Breast epithelium (tissue), 4 donors: ENCODE measurements at regions not wholly inside any gene's neighbourhood (a gene's known extent, or its start where the extent isn't known, plus 50 kb on each side); places are given as distances from the start of the nearest gene placed in this dataset.

Experiments
- DNase-seq, 2 donors: peaks; one replicate each; pipeline ENCODE4 v3.0.0-alpha.2; 2019; ENCODE audit warnings: low spot score in 2 of 2
- H3K27ac ChIP-seq, 2 donors: fragments of 200-600 bp; sonication (generic) in 1 of 2; one replicate each; pipeline ENCODE4 v1.5.1; 2016 to 2019; ENCODE audit warnings: mild to moderate bottlenecking in 1 of 2
- H3K27me3 ChIP-seq, 2 donors: fragments of 200-600 bp; sonication (generic) in 1 of 2; one replicate each; pipeline versions ENCODE4 v1.5.1 to v1.6.0; 2017 to 2019; ENCODE audit warnings: control low read depth in 1 of 2, mild to moderate bottlenecking in 1 of 2
- H3K36me3 ChIP-seq: fragments of 200-600 bp; one replicate; pipeline ENCODE4 v1.5.1; 2019
- H3K4me1 ChIP-seq, 2 donors: fragments of 200-600 bp; sonication (generic); one replicate each; pipeline ENCODE4 v1.5.1; 2016 to 2019; ENCODE audit warnings: control low read depth in 1 of 2
- H3K4me3 ChIP-seq, 3 donors: fragments of 200-600 bp; sonication (generic); 1 replicate in 2 of 3; 2 replicates in 1 of 3; pipeline ENCODE4 v1.5.1; 2016 to 2019; ENCODE audit warnings: mild to moderate bottlenecking in 3 of 3, moderate library complexity in 2 of 3
- H3K9me3 ChIP-seq, 2 donors: fragments of 200-600 bp; sonication (generic) in 1 of 2; one replicate each; pipeline ENCODE4 v1.5.1; 2016 to 2019; ENCODE audit warnings: control low read depth in 1 of 2
- POLR2A ChIP-seq: fragments of 450-650 bp; IDR thresholded peaks from one replicate; pipeline ENCODE4 v1.6.1; 2016; ENCODE audit warnings: antibody characterized with exemption, mild to moderate bottlenecking, moderate library complexity
- POLR2AphosphoS5 ChIP-seq, 3 donors: sonication (generic); formaldehyde crosslinking; IDR thresholded peaks; one replicate each; pipeline ENCODE4 v1.6.1; 2017; ENCODE audit warnings: antibody characterized with exemption in 3 of 3
- intact Hi-C: fragments of 100-400 bp; cut with DNase I; formaldehyde crosslinking; loops from one replicate; pipeline ENCODE4 v1.15.1; 2023; ENCODE audit warnings: low total_unique reads
- TF ChIP-seq, protein P1 (sequence below), 3 donors: fragments of 450-650 bp; IDR thresholded peaks; one replicate each; pipeline ENCODE4 v1.5.1; 2016 to 2017; ENCODE audit warnings: antibody characterized with exemption in 3 of 3, mild to moderate bottlenecking in 3 of 3, moderate library complexity in 3 of 3

DNA sequence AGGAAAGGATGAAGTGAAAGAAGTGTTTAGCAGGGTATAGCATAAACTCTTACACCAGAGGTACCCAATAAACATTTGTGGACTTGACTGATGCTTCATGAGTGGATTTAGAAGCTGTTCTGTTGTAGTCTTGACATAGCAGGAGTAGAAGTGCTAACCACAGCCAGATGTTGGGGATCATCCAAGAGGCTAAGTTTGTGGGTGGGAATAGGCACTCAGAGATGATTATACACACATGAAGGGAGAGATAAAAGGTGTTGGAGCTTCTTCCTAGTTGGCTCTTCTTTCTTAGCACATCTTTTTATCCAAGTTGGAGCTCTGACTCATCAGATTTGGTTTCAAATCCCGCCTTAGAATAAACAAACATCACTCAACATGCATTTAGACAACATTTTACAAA lies 166.7 kb upstream of the E2F7 start:
- peak overlapping the region; percentile 56 to 90 for H3K27ac ChIP-seq
- DNase-seq, result no peak
- no peaks in the 10 kb centered on the region for H3K4me1 ChIP-seq
- H3K9me3 ChIP-seq, result no peaks in the 10 kb centered on the region
- H3K4me3 ChIP-seq, result peak overlapping the region in 1 of 3 donors; percentile 23
- H3K27me3 ChIP-seq, result no peaks in the 10 kb centered on the region
- H3K36me3 ChIP-seq, result no peaks in the 10 kb centered on the region
- intact Hi-C loops, result no loop called here
- TF ChIP-seq POLR2AphosphoS5 (IDR thresholded peaks at IDR 0.05), result peak in 1 of 3 donors; percentile 3
- no peak for TF ChIP-seq POLR2A

DNA sequence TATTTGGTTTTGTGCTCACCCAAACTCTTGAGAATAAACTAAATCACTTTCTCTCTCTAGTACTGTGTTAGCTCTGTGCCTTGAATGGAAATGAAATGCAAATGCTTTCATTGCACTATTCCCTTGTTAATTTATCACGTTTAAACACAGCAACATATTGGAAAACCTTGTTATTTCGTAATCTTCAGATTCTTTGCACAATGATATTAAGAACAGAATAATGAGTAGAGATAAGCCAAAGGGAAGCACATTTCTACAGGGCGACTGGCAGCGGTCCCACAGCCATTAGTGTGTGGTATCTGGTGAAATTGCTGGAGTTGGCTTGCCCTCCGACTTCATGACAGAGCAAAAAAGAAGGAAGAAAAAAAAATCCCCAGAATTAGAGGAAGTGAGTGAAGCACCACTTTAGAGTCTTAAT lies 166.1 kb upstream of the E2F7 start:
- intact Hi-C loops, result no loop called here
- TF ChIP-seq POLR2A (no peak), POLR2AphosphoS5 (IDR thresholded peaks at IDR 0.05) (peak in 1 of 3 donors; percentile 43)
- peak; percentile 45 to 52 for DNase-seq
- Histone ChIP-seq H3K36me3 (no peaks in the 10 kb centered on the region), H3K27ac (peak overlapping the region; percentile 56 to 90), H3K4me1 (no peaks in the 10 kb centered on the region), H3K4me3 (peak overlapping the region in 1 of 3 donors; percentile 23), H3K9me3 (no peaks in the 10 kb centered on the region), H3K27me3 (no peaks in the 10 kb centered on the region)

DNA sequence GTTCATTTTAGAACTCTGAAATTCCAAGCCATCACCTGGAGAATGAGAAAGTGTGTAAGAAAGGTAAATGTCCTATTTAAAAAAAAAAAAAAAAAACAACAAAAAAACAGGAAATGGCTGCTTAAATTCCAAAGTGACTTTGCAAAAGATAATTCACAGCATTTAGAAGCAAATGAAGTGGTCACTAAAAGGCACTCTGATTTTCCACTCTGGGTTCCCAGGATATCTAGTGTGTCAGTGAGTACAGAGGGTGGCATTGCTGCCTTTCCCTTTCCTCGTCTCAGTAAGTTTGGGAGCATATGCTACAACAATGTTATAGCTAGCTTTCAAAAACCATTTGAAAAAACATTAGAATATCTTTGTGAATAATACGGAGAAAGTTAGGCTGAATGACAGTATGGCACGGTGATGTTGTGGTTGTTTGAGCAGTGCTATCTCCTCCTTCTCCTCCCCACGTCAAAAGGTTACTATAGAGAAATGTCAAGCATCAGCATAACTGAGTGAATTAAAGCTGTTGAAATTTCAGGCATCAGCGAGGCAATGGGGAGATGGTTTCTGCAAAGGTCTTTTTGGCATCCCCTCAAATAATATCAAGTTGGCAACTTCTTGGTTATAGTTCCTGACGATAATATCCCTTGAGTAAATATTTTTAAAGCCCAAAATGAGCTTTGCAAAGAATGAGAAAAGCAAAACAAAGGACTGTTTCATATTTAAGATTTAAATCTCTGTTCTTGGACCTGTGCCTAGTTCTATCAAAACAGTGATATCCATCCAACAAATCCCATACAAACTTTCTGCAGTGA lies 164.5 kb upstream of the E2F7 start:
- TF ChIP-seq POLR2A (no peak), POLR2AphosphoS5 (IDR thresholded peaks at IDR 0.05) (no peak)
- TF ChIP-seq, protein P1, sequence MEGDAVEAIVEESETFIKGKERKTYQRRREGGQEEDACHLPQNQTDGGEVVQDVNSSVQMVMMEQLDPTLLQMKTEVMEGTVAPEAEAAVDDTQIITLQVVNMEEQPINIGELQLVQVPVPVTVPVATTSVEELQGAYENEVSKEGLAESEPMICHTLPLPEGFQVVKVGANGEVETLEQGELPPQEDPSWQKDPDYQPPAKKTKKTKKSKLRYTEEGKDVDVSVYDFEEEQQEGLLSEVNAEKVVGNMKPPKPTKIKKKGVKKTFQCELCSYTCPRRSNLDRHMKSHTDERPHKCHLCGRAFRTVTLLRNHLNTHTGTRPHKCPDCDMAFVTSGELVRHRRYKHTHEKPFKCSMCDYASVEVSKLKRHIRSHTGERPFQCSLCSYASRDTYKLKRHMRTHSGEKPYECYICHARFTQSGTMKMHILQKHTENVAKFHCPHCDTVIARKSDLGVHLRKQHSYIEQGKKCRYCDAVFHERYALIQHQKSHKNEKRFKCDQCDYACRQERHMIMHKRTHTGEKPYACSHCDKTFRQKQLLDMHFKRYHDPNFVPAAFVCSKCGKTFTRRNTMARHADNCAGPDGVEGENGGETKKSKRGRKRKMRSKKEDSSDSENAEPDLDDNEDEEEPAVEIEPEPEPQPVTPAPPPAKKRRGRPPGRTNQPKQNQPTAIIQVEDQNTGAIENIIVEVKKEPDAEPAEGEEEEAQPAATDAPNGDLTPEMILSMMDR (IDR thresholded peaks at IDR 0.05), result no peak

DNA sequence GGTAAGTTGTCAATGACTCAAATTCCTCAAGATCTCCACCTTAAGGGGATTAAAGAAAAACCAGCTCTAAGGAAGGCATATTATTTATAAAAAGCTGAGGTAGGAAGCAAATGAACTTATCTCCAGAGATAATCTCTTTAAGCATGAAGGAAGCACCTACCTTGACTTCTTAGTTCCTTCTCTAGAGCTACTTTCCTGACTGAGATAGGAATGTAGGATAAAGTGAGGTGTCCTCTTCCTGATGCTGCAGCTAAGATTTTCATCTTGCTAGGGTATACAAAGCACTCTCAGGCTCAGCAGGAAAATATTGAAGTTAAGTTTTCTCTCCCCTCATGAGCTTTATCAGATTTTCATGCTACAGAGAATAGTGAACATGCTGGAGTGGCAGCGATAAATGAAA lies 163.0 kb upstream of the E2F7 start:
- Histone ChIP-seq H3K4me1 (no peaks in the 10 kb centered on the region), H3K9me3 (no peaks in the 10 kb centered on the region), H3K27ac (no peak overlapping the region), H3K27me3 (no peaks in the 10 kb centered on the region), H3K36me3 (no peaks in the 10 kb centered on the region), H3K4me3 (no peak overlapping the region)
- TF ChIP-seq POLR2A (no peak), POLR2AphosphoS5 (IDR thresholded peaks at IDR 0.05) (no peak)
- TF ChIP-seq, protein P1 (IDR thresholded peaks at IDR 0.05), result no peak
- no peak for DNase-seq
- intact Hi-C loops, result no loop called here

More for the DNA sequence above, 164.5 kb upstream of the E2F7 start:
- H3K27ac ChIP-seq, result peak overlapping the region; percentile 13 to 38
- no peaks in the 10 kb centered on the region for H3K36me3 ChIP-seq
- no peaks in the 10 kb centered on the region for H3K9me3 ChIP-seq
- H3K27me3 ChIP-seq, result no peaks in the 10 kb centered on the region
- H3K4me1 ChIP-seq, result no peaks in the 10 kb centered on the region
- intact Hi-C loops, result no loop called here
- H3K4me3 ChIP-seq, result peak overlapping the region in 1 of 3 donors; percentile 30
- DNase-seq, result no peak

DNA sequence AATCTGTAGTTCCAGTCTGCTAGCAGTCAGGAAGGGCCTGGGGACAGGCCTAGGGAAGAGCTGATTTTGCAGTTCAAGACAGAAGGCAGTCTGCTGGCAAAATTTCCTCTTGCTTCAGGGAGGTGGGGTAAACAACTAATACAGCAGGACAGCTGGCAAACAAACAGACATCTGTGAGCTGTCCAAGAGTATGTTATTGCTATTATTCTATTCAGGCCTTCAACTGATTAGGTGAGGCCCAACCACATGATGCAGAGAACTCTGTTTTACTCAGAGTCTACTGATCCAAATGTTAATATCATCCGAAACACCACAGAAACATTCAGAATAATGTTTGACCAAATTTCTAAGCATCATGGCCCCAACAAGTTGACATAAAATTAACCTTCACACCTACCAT lies 161.0 kb upstream of the E2F7 start:
- H3K27me3 ChIP-seq, result no peaks in the 10 kb centered on the region
- intact Hi-C loops, result no loop called here
- no peak overlapping the region for H3K27ac ChIP-seq

DNA sequence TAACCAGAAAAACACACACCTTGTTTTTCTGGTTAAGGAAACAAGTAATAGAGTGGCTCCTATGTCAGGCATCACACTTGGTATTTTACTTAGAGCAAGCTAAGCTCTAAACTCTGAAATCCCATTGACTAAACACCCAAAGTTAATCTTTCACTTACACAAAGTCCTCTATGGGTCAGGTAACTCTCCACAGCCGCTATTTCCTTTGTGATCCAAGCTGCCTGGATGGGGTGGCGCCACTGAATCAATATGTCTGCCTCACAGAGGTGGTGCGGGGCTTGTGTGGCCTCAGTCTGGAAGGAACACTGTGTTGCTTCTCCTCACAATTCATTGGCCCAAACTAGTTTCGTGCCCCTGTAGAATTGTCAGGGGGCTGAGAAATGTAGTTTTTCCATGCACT lies 160.0 kb upstream of the E2F7 start:
- TF ChIP-seq POLR2A (no peak), POLR2AphosphoS5 (IDR thresholded peaks at IDR 0.05) (no peak)
- TF ChIP-seq, protein P1 (IDR thresholded peaks at IDR 0.05), result no peak
- intact Hi-C loops, result no loop called here
- DNase-seq, result no peak
- Histone ChIP-seq H3K4me3 (no peak overlapping the region), H3K4me1 (no peaks in the 10 kb centered on the region), H3K36me3 (no peaks in the 10 kb centered on the region), H3K9me3 (no peaks in the 10 kb centered on the region), H3K27me3 (no peaks in the 10 kb centered on the region), H3K27ac (no peak overlapping the region)

More for the DNA sequence above, 161.0 kb upstream of the E2F7 start:
- TF ChIP-seq POLR2AphosphoS5 (IDR thresholded peaks at IDR 0.05) (no peak), POLR2A (no peak)
- TF ChIP-seq, protein P1 (IDR thresholded peaks at IDR 0.05), result no peak
- no peak overlapping the region for H3K4me3 ChIP-seq
- H3K9me3 ChIP-seq, result no peaks in the 10 kb centered on the region
- no peak for DNase-seq
- H3K36me3 ChIP-seq, result no peaks in the 10 kb centered on the region
- H3K4me1 ChIP-seq, result no peaks in the 10 kb centered on the region
